HL-60 (cell line): ENCODE measurements at regions not wholly inside any gene's neighbourhood (a gene's known extent, or its start where the extent isn't known, plus 50 kb on each side); places are given as distances from the start of the nearest gene placed in this dataset.

ENCODE experiments used
- DNase-seq, 2 experiments: peaks; one replicate each; pipeline ENCODE4 v3.0.0-alpha.2; 2010 to 2020; ENCODE audit warnings: low read depth in 1 of 2, low spot score in 1 of 2
- H3K27ac ChIP-seq: fragments of 250-450 bp; sonication (Bioruptor Pico); replicated peaks from 2 replicates; pipeline ENCODE4 v1.5.1; 2020; ENCODE audit warnings: mild to moderate bottlenecking, moderate library complexity
- H3K27me3 ChIP-seq: fragments of 250-450 bp; sonication (Bioruptor Pico); 2 replicates; pipeline ENCODE4 v1.5.1; 2021; ENCODE audit warnings: mild to moderate bottlenecking, moderate library complexity; ENCODE audit not compliant: insufficient read depth, poor library complexity, severe bottlenecking
- H3K4me3 ChIP-seq: replicated peaks from 2 replicates; pipeline ENCODE4 v1.5.1; 2011; ENCODE audit warnings: mild to moderate bottlenecking, control low read depth, low read length; ENCODE audit not compliant: insufficient read depth
- CTCF ChIP-seq: IDR thresholded peaks from one replicate; pipeline ENCODE4 v1.5.1; 2011; ENCODE audit warnings: low read length, control low read depth, inconsistent platforms; ENCODE audit not compliant: insufficient read depth
- GABPA ChIP-seq: IDR thresholded peaks from 2 replicates; pipeline ENCODE4 v1.6.1; 2012; ENCODE audit warnings: low read depth
- POLR2AphosphoS5 ChIP-seq: IDR thresholded peaks from 2 replicates; pipeline ENCODE4 v1.6.1; 2012; ENCODE audit warnings: low read depth
- REST ChIP-seq: IDR thresholded peaks from 2 replicates; pipeline ENCODE4 v1.6.1; 2012; ENCODE audit warnings: low read depth; ENCODE audit not compliant: insufficient replicate concordance
- SPI1 ChIP-seq: IDR thresholded peaks from 2 replicates; pipeline ENCODE4 v1.6.1; 2012; ENCODE audit warnings: low read depth, mild to moderate bottlenecking, borderline replicate concordance

- Histone ChIP-seq H3K27ac (no peak overlapping the region), H3K27me3 (no peaks in the 10 kb centered on the region), H3K4me3 (no peak overlapping the region)
- no peak for DNase-seq
- TF ChIP-seq POLR2AphosphoS5 (no peak), REST (no peak), GABPA (no peak)
Observed at GRCh38 chr13:22099585-22099984, 428.7 kb downstream of the FGF9 start.

- Histone ChIP-seq H3K27ac (no peak overlapping the region), H3K27me3 (no peaks in the 10 kb centered on the region), H3K4me3 (no peak overlapping the region)
- DNase-seq = no peak
- TF ChIP-seq POLR2AphosphoS5 = no peak
- no peak for TF ChIP-seq CTCF
- TF ChIP-seq REST = no peak
- no peak for TF ChIP-seq GABPA
- TF ChIP-seq SPI1 = no peak
Observed at GRCh38 chr13:22102271-22102670, 431.4 kb downstream of the FGF9 start.

- no peak for DNase-seq
- no peak for TF ChIP-seq POLR2AphosphoS5
- TF ChIP-seq REST = no peak
- no peak overlapping the region for H3K4me3 ChIP-seq
- no peaks in the 10 kb centered on the region for H3K27me3 ChIP-seq
- no peak overlapping the region for H3K27ac ChIP-seq
Observed at GRCh38 chr13:22103046-22104027, 432.5 kb downstream of the FGF9 start.

GRCh38 chr13:22106058-22106457 is 435.2 kb downstream of the FGF9 start:
- TF ChIP-seq SPI1 (no peak), REST (no peak), POLR2AphosphoS5 (no peak), CTCF (no peak), GABPA (no peak)
- Histone ChIP-seq H3K27me3 (no peaks in the 10 kb centered on the region), H3K27ac (no peak overlapping the region), H3K4me3 (no peak overlapping the region)
- no peak for DNase-seq
